ENCODE measurements at regions not wholly inside any gene's neighbourhood (a gene's known extent, or its start where the extent isn't known, plus 50 kb on each side); places are given as distances from the start of the nearest gene placed in this dataset.

DNA sequence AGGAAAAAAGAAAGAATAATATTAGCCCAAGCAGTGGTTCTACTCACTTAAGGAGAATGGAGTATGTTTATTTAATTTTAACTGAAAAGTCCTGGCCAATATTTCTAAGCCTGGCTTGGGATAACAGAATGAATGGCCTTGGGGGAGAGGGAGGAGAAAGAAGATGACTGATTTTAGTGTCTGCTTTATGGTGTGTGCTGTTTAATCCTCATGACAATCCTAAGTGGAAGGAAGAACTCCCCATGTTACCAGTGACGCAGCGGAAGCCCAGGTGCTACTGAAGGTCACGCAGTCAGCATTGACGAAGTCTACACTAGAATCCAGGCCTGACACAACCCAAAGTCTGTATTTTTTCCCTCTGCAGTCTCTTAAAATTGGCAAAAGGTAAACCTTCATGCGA lies 50.5 kb downstream of the PALM2AKAP2 start:
- no peak for DNase-seq

- DNase-seq, result no peak
Measured at GRCh38 chr9:109831998-109832658, 52.1 kb downstream of the PALM2AKAP2 start.

- no peak for DNase-seq
Measured at GRCh38 chr9:109834855-109835254, 54.9 kb downstream of the PALM2AKAP2 start.

GRCh38 chr9:109843641-109844040 lies 63.6 kb downstream of the PALM2AKAP2 start:
- DNase-seq, result peak; percentile 49

DNA sequence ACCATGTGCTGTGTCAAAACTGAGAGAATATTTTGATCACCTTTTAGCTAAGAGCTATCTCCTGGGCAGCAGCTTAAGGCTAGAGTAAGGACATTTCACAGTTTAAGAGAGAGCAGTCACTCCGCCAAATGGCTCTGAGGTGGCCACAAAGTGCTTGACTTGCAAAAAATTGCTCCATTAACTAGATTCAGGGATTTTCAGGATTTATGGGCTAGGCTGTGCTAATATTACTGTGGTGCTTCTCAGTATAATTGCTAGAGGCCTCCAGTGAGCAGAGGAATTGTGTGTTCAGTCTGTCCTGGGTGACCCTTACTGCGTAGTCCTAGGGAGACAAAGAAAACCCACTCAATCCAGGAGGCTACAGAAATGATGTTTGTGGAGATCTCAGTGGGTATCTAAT lies 65.2 kb downstream of the PALM2AKAP2 start:
- DNase-seq, result no peak

DNA sequence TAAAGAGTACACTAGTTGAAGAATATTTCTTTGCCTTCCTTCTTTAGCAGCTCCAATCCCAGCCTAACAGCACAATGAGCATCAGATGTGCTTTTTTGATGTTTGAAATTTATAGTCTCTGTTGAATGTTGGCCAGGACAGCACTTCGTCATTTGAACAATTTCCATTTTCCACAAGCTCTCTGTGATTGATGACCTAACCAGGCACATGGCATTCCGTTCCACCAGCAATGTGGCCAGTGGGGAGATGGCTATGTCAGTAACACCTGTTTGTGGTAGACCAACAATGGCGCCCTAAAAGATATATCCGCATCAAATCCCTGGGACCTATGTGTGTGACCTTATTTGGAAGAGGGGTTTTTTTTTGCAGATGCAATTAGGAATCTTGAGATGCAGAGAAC lies 66.8 kb downstream of the PALM2AKAP2 start:
- DNase-seq, result no peak

DNA sequence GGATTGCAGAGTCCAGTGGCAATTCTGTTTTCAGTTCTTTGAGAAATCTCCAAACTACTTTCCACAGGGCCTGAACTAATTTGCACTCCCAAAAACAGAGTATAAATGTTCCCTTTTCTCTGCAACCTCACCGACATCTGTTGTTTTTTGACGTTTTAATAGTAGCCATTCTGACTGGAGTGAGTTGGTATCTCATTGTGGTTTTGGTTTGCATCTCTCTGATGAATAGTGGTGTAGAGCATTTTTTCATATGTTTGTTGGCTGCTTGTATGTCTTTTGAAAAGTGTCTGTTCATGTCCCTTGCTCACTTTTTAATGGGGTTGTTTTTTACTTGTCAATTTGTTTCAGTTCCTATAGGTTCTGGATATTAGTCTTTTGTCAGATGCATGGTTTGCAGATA lies 72.6 kb downstream of the PALM2AKAP2 start:
- DNase-seq, result no peak

GRCh38 chr9:109855540-109855939 lies 75.5 kb downstream of the PALM2AKAP2 start:
- no peak for DNase-seq

DNA sequence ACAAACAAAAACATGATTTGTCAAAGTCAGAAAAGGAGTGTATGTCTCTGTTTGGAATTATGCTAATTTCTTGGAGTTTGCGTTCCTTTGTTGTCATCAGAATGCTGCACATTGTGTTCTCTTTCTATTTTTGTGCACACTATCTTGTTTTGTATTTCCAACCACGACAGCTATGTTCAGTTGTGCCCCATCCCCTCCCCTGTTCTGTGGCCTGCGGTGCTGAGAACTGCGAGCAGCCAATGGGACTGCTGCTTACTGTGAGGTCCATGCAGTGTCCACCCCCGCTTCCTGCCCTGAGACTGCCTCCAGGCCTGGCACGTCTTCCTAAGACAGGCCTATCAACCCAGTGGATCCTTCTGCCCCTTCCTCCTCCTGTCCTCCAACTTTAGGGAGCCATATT lies 76.8 kb downstream of the PALM2AKAP2 start:
- DNase-seq, result no peak

DNA sequence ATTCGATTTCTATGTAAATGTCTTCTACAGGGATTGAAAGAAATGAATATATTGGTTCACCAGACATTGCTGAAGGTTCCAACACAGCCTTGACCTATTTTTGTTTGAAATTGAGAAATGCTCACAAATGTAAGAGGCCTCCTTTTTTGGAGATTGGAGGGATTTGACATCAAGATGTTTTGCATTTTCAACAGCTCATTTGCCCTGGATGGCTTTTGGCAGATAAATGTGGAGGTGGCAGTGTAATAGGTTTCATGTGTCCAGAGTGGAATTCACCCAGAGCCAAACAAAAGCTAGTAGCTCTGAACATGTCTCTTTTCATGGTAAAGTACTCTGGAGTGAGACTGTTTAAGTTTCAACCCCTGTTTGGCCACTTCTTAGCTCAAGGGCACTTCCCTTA lies 77.3 kb downstream of the PALM2AKAP2 start:
- DNase-seq, result no peak

DNA sequence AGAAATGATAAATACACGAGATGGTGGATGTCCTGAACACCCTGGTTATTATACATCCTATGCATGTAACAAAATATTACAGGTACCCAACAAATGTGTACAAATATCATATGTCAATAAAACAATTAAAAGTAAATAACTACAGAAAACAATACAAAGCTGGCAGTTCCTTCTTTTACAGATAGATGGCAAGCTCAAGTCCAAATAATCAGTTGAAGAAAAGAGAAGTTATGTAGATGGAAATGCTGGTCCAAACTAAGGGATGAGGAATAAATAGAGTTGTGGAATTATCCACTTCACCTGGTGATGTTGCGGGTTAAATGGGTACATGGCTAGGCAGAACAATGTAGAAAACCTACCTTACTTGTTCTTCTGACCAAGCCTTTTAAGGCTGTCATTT lies 79.4 kb downstream of the PALM2AKAP2 start:
- no peak for DNase-seq

DNA sequence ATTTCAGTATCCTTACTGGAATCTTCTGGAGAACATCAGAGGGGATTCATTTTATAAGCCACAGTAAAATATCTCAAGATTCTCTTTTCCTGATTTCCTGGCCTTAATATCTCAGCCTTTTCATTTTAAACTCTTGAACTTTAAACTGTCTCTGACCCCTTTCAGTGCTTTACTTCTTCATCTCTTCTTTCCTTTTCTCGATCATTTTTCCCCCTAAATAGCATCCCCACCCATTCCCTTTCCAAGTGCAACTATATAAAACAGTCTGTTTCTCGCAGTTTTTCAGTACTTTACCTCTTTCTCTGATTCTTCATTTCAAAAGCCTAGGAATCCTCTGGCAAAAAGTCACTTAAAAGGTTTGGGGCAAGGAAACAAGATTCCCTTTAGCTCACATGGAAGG lies 80.5 kb downstream of the PALM2AKAP2 start:
- DNase-seq, result no peak

GRCh38 chr9:109861499-109861898 lies 81.5 kb downstream of the PALM2AKAP2 start:
- DNase-seq, result no peak

GRCh38 chr9:109861918-109862317 lies 81.9 kb downstream of the PALM2AKAP2 start:
- DNase-seq, result no peak

GRCh38 chr9:109862452-109862851 lies 82.5 kb downstream of the PALM2AKAP2 start:
- DNase-seq, result no peak

- DNase-seq, result no peak
Measured at GRCh38 chr9:109863961-109864360, 84.0 kb downstream of the PALM2AKAP2 start.

GRCh38 chr9:109865521-109865920 lies 85.5 kb downstream of the PALM2AKAP2 start:
- no peak for DNase-seq

GRCh38 chr9:109868207-109868606 lies 88.2 kb downstream of the PALM2AKAP2 start:
- no peak for DNase-seq

- DNase-seq, result no peak
Measured at GRCh38 chr9:109868722-109869121, 88.7 kb downstream of the PALM2AKAP2 start.

DNA sequence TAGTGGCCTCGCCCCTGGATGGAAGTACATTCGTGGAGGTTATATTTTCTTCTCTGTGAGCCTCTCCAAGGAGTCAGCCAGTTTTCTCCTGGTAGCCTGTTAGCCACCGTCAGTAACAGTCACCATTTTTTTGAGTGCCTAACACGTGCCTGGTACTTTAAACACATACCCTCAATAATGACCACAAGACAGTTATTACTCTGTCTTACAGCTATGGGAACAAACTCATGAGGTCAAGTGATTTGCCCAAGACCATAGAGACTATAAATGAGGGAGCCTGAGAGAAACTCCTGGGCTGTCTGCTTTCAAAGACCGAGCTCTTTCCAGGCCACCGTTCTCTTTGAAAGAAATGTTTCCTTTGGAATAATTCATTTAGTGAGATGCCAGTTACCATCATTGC lies 90.4 kb downstream of the PALM2AKAP2 start:
- DNase-seq, result no peak

- DNase-seq, result no peak
Measured at GRCh38 chr9:109872901-109873300, 92.9 kb downstream of the PALM2AKAP2 start.

DNA sequence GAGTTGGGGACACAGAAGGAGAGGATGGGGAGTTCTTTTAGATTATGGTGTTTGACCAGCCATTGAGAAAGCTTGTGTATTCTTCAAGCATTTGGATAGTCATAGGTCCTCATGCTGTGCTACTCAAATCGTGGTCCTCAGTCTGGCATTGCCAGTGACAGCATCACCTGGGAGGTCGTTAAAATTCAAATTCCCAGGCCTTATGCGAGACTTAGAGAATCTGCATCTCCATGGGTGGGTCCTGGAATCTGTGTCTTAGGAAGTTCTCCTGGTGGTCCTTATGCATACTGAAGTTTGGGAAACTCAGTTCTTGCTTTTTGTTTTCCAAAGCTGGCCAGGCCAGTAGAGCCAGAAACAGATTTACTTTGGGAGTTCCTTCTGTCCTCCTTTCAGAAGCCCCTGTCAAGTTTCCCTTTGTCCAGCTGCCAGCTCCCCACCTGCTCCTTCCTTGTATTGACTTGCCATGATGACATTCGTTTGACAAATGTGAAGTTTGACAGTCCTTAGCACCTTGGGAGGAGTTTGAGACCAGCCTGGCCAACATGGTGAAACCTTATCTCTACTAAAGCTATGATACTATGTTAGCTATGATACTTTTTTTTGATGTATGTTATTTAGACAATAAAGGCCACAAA lies 95.6 kb downstream of the PALM2AKAP2 start:
- no peak for DNase-seq

DNA sequence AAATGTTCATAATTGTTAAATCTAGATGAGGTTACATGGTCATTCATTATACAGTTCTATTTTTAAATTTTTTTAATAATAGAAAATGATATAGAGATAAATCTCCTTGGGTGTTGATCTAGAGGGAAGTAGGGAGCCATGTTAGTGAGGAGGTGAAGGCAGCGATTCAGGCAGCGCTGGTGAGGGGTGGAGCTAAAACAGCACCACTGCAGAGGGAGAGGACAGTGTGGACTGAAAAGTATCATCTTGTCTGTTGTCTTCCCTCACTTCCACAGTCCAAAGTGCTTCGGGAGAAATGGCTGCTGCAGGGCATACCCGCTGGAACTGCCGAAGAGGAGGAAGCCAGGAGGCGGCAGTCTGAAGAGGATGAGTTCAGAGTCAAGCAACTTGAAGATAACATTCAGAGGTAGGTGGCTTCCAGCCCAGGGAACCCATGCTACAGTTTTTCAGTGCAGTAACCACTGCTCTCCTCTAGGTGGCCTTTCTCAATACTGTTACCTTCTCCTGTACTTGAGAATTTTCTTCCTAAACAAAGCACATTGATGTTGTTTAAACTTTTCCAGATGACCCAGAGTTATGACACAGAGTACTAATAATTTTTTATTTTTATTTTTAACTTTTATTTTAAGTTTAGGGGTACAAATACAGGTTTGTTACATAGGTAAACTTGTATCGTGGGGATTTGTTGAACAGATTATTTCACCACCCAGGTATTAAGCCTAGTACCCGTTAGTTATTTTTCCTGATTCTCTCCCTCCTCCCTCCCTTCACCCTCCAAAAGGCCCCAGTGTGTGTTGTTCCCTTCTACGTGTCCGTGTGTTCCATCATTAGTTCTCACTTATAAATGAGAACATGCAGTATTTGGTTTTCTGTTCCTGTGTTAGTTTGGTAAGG lies 100.5 kb downstream of the PALM2AKAP2 start:
- DNase-seq, result no peak

DNA sequence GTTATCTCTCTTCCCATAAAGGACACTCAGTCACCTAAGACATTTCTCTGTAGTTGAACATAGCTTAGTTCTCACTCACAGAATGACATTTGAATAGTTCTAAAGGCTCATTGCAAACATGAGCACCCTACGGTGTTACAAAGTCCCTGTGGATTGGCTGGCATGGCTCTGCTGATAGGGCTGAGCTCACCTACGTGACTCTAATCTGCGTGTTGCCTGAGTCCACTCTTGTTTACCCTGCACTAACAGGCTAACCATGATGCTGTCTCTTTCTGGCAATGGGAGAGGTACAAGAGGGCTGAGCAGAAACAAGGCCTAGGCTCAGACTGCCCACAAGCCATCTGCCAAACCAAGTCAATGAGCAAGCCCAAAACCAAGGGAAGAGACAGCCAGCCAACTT lies 103.6 kb downstream of the PALM2AKAP2 start:
- DNase-seq, result no peak
